ENCODE measurements at regions not wholly inside any gene's neighbourhood (a gene's known extent, or its start where the extent isn't known, plus 50 kb on each side); places are given as distances from the start of the nearest gene placed in this dataset.

GRCh38 chr6:119445666-119446065 is 96.1 kb upstream of the MAN1A1 start:
- ChIA-PET POLR2A (ENCODE audit: partially characterized antibody) (no interaction called here), CTCF (ENCODE audit: partially characterized antibody) (interaction anchor here (0.6 kb wide), 1 partner anchor 124 kb away, joined by 4 read pairs; no protein-coding TSS in a partner anchor)
- Histone ChIP-seq H3K4me3 (ENCODE audit: extremely low read depth in 1 of 4, insufficient read depth in 2 of 4, low read depth in 3 of 4, low read length in 4 of 4) (no peak overlapping the region), H4K91ac (replicated peaks; ENCODE audit: insufficient read length, low read length) (no peak overlapping the region), H3K23ac (ENCODE audit: insufficient read length) (no peak overlapping the region), H3K27ac (ENCODE audit: low read depth, low read length) (no peak overlapping the region), H4K8ac (ENCODE audit: extremely low read depth, insufficient read depth, low read length) (no peak overlapping the region), H2AFZ (ENCODE audit: low read length) (no peak overlapping the region), H3K79me1 (ENCODE audit: low read depth, low read length) (no peaks in the 10 kb centered on the region), H3K4me2 (ENCODE audit: insufficient read depth in 1 of 2, low read depth in 2 of 2, low read length in 2 of 2) (no peak overlapping the region), H2BK20ac (ENCODE audit: low read length) (no peak overlapping the region), H3K56ac (replicated peaks; ENCODE audit: insufficient read length, low read depth, low read length) (no peak overlapping the region), H2BK12ac (ENCODE audit: low read depth, low read length) (no peak overlapping the region), H3K14ac (ENCODE audit: insufficient read length) (no peak overlapping the region), H3K9ac (replicated peaks in 1 of 4; ENCODE audit: extremely low read depth in 1 of 4, low read depth in 3 of 4, low read length in 3 of 4) (no peak overlapping the region), H2AK5ac (ENCODE audit: low read depth, low read length) (no peak overlapping the region), H2BK5ac (ENCODE audit: low read depth, low read length) (no peak overlapping the region), H2BK15ac (ENCODE audit: low read length) (no peak overlapping the region), H4K20me1 (replicated peaks in 1 of 2; ENCODE audit: control insufficient read depth in 1 of 2, insufficient read depth in 2 of 2, low read length in 2 of 2) (no peaks in the 10 kb centered on the region), H2BK120ac (replicated peaks; ENCODE audit: low read depth, low read length) (no peak overlapping the region), H3K9me3 (ENCODE audit: insufficient read depth in 2 of 2, low read depth in 1 of 2, low read length in 1 of 2) (peaks cover 0 to 7% of the 10 kb centered on the region in 2 experiments; a peak in 1 of 4 replicates), H3K36me3 (ENCODE audit: control insufficient read depth in 2 of 4, insufficient read depth in 4 of 4, low read length in 3 of 4) (no peaks in the 10 kb centered on the region), H3K18ac (ENCODE audit: extremely low read depth, low read length) (no peak overlapping the region), H3K23me2 (ENCODE audit: low read depth, low read length) (no peaks in the 10 kb centered on the region), H4K5ac (ENCODE audit: insufficient read length, low read depth, low read length) (no peak overlapping the region), H3K79me2 (ENCODE audit: control insufficient read depth in 1 of 2, insufficient read depth in 2 of 2, low read length in 2 of 2) (no peaks in the 10 kb centered on the region), H3K4me1 (replicated peaks in 1 of 4; ENCODE audit: control insufficient read depth in 3 of 4, insufficient read depth in 4 of 4, low read length in 3 of 4) (peaks cover 0 to 5% (median 2%) of the 10 kb centered on the region in 4 experiments; a peak in 1 of 7 replicates), H3K4ac (replicated peaks; ENCODE audit: insufficient read length, low read depth, low read length) (no peak overlapping the region), H3K27me3 (replicated peaks in 1 of 4; ENCODE audit: control insufficient read depth in 3 of 4, extremely low read depth in 1 of 4, insufficient read depth in 3 of 4, low read length in 3 of 4) (no peaks in the 10 kb centered on the region)
- DNase-seq (ENCODE audit: low read depth in 1 of 2, low spot score in 2 of 2) (no peak), FAIRE-seq (no peak)
- 95% methylated on average over 4 of the region's 4 CpGs; no CpG with 5 or more reads in 1 of the 2 experiments for WGBS, 2 experiments (ENCODE audit: extremely low coverage in 1 of 2, insufficient coverage in 1 of 2, insufficient read length in 1 of 2, insufficient replicate concordance in 2 of 2, low coverage in 1 of 2, low lambda C conversion rate in 2 of 2, missing lambda C conversion rate in 1 of 2)
- TF ChIP-seq RNF2 (IDR thresholded peaks at IDR 0.05; ENCODE audit: borderline replicate concordance, low read depth, low read length, missing control alignments, poor library complexity, severe bottlenecking) (no peak), SAP30 (IDR thresholded peaks at IDR 0.05; ENCODE audit: insufficient read depth, insufficient replicate concordance, low read length) (no peak), JUN (IDR thresholded peaks at IDR 0.05; ENCODE audit: low read depth, low read length) (no peak), TBP (IDR thresholded peaks at IDR 0.05; ENCODE audit: low read depth, low read length) (no peak), EZH2 (IDR thresholded peaks at IDR 0.05; ENCODE audit: low read depth, low read length, severe bottlenecking) (no peak), SP2 (IDR thresholded peaks at IDR 0.05; ENCODE audit: low read length) (no peak), BRCA1 (IDR thresholded peaks at IDR 0.05; ENCODE audit: low read depth, low read length) (no peak), HDAC2 (IDR thresholded peaks at IDR 0.05; ENCODE audit: borderline replicate concordance in 1 of 2, low read depth in 2 of 2, low read length in 2 of 2) (no peak), SIX5 (IDR thresholded peaks at IDR 0.05; ENCODE audit: low read depth, low read length) (no peak), POLR2A (IDR thresholded peaks at IDR 0.05; ENCODE audit: control extremely low read depth in 1 of 2, low read depth in 2 of 2, low read length in 2 of 2) (no peak), SP4 (IDR thresholded peaks at IDR 0.05; ENCODE audit: low read length) (no peak)
- TF ChIP-seq, protein P1, sequence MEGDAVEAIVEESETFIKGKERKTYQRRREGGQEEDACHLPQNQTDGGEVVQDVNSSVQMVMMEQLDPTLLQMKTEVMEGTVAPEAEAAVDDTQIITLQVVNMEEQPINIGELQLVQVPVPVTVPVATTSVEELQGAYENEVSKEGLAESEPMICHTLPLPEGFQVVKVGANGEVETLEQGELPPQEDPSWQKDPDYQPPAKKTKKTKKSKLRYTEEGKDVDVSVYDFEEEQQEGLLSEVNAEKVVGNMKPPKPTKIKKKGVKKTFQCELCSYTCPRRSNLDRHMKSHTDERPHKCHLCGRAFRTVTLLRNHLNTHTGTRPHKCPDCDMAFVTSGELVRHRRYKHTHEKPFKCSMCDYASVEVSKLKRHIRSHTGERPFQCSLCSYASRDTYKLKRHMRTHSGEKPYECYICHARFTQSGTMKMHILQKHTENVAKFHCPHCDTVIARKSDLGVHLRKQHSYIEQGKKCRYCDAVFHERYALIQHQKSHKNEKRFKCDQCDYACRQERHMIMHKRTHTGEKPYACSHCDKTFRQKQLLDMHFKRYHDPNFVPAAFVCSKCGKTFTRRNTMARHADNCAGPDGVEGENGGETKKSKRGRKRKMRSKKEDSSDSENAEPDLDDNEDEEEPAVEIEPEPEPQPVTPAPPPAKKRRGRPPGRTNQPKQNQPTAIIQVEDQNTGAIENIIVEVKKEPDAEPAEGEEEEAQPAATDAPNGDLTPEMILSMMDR (IDR thresholded peaks at IDR 0.05; ENCODE audit: control extremely low read depth in 1 of 3, insufficient read depth in 1 of 3, low read depth in 1 of 3, low read length in 3 of 3): no peak
